Activated CD4-positive, alpha-beta T cell treated with anti-CD3 and anti-CD28 coated beads, Interleukin-2, amount 10 ng/mL, durations not matched to agents 7 days and 5 days (primary cell): ENCODE measurements at regions not wholly inside any gene's neighbourhood (a gene's known extent, or its start where the extent isn't known, plus 50 kb on each side); places are given as distances from the start of the nearest gene placed in this dataset.

Experiments
- CTCF ChIA-PET: fragments of 350-600 bp; sonication (Branson Sonifier 250); formaldehyde crosslinking; loops from one replicate; lab custom pipeline; 2021; ENCODE audit warnings: antibody characterized with exemption; lab: Charles Lee
- POLR2A ChIA-PET: fragments of 350-600 bp; sonication (Branson Sonifier 250); formaldehyde crosslinking; loops from one replicate; lab custom pipeline; 2021; ENCODE audit warnings: antibody characterized with exemption; lab: Charles Lee
- DNase-seq: peaks from one replicate; pipeline ENCODE4 v3.0.0-alpha.2; 2020
- H3K27ac Mint-ChIP-seq: one replicate; pipeline ENCODE4 v1.8.0; 2021; ENCODE audit warnings: mild to moderate bottlenecking, moderate library complexity, mixed read lengths
- H3K27me3 Mint-ChIP-seq: one replicate; pipeline ENCODE4 v1.8.0; 2021; ENCODE audit warnings: mixed read lengths
- H3K36me3 Mint-ChIP-seq: one replicate; pipeline ENCODE4 v1.8.0; 2021; ENCODE audit warnings: low read depth, mixed read lengths
- H3K4me1 Mint-ChIP-seq: one replicate; pipeline ENCODE4 v1.8.0; 2021; ENCODE audit warnings: mixed read lengths
- H3K4me3 Mint-ChIP-seq: one replicate; pipeline ENCODE4 v1.8.0; 2021; ENCODE audit warnings: mild to moderate bottlenecking, moderate library complexity, mixed read lengths
- H3K9me3 Mint-ChIP-seq: one replicate; pipeline ENCODE4 v1.8.0; 2021; ENCODE audit warnings: mixed read lengths

DNA sequence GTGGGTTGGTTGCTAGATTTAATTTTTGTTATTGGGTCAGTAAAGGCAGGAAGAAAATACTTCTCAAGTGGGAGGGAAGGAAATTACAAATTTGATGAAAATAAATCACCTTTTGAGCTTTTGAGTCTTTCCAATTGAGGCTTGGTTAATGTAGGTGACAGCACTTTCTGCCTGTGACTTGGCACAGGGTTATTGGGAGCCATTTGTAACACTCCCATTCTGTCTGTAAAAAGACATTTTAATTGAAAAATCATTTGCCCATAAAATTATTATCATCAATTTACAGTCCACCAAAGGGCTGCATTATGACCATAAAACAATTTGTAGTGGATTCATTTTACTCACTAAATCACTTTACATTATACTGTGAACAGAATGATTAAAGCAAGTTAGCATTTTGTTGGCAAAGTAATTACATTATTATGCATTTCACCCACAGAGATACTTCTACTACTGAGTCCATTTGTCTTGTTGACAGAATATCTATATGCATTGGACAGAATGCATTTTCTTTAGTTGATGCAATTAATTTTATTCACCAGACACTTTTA, 974.6 kb downstream of the UQCRFS1 start:
- no peaks in the 10 kb centered on the region for H3K36me3 Mint-ChIP-seq
- H3K4me3 Mint-ChIP-seq, result no peak overlapping the region
- H3K27me3 Mint-ChIP-seq, result no peaks in the 10 kb centered on the region
- no peak for DNase-seq
- no peaks in the 10 kb centered on the region for H3K9me3 Mint-ChIP-seq
- ChIA-PET POLR2A (no interaction called here), CTCF (no interaction called here)
- peaks cover 2% of the 10 kb centered on the region for H3K4me1 Mint-ChIP-seq
- H3K27ac Mint-ChIP-seq, result no peak overlapping the region

DNA sequence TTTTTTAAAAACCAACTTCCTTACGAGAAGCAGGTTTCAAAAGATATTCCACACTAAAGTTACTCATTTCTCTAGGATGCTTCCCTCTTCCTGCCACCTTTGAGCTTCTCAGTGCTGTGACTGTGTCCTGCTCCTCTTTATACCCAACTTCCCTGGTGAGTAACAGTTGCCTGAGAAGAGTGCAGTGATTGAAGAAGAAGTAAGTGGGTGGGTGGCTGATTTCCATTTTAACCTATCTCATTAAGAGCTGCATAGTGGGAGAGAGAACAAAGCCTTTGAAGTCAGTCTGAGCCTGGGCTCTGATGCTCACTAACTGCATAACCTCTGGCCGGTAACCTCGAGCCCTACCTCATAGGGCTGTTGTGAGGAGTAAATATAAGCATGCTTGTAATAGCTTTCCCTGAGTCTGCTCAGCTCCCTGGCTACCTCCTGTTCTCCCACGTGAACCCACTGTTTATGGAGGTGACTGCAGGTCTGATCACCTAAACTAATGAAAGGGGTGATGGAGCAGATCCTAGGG, 977.3 kb downstream of the UQCRFS1 start:
- DNase-seq, result no peak
- ChIA-PET CTCF (no interaction called here), POLR2A (no interaction called here)
- H3K36me3 Mint-ChIP-seq, result no peaks in the 10 kb centered on the region
- no peak overlapping the region for H3K27ac Mint-ChIP-seq
- no peak overlapping the region for H3K4me3 Mint-ChIP-seq
- no peaks in the 10 kb centered on the region for H3K27me3 Mint-ChIP-seq
- H3K9me3 Mint-ChIP-seq, result no peaks in the 10 kb centered on the region
- no peaks in the 10 kb centered on the region for H3K4me1 Mint-ChIP-seq

DNA sequence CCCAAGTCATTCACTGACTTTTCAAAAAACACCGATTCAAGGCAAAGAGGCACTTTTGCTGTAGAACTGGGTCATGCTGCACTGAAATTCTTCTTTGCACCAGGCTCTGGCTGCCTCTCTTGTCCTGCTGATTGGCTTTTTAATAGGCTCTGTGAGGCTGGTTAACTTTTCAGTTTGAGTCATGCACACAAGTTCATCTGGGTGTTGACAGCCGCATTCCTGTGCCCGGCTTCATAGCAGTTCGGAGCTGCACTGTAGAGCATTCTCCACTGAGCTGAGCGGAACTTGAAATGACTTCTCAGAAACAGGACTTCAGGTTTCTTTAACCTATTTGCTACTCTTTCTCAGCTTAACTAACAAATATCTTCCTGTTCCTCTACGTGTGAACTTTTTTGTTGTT, 978.3 kb downstream of the UQCRFS1 start:
- Mint-ChIP-seq H3K4me1 (no peaks in the 10 kb centered on the region), H3K4me3 (no peak overlapping the region), H3K27me3 (no peaks in the 10 kb centered on the region), H3K9me3 (no peaks in the 10 kb centered on the region), H3K27ac (no peak overlapping the region), H3K36me3 (no peaks in the 10 kb centered on the region)
- CTCF ChIA-PET, result no interaction called here
- POLR2A ChIA-PET, result interaction anchor here (0.7 kb wide), 1 partner anchor 57 kb away, joined by 3 read pairs; no protein-coding TSS in a partner anchor
- no peak for DNase-seq

DNA sequence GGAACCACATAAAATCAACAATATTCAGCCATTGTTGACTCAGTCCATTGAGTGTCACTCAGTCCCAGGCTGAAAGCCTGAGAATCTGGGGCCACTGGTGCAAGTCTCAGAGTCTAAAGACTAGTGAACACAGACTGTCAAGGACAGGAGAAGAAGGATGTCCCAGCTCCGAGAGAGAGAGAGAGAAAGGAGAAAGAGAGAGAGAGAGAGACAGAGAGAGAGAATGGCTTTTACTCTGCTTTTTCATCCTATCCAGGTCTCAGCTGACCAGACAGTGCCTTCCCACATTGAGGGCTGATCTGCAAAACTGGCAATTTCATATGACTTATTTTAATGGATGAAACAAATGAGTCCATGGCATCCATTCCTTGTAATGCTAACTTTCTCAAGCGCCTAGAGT, 984.1 kb downstream of the UQCRFS1 start:
- H3K27ac Mint-ChIP-seq, result no peak overlapping the region
- H3K9me3 Mint-ChIP-seq, result no peaks in the 10 kb centered on the region
- no peaks in the 10 kb centered on the region for H3K36me3 Mint-ChIP-seq
- ChIA-PET CTCF (no interaction called here), POLR2A (no interaction called here)
- no peak for DNase-seq
- H3K4me1 Mint-ChIP-seq, result no peaks in the 10 kb centered on the region
- no peak overlapping the region for H3K4me3 Mint-ChIP-seq
- H3K27me3 Mint-ChIP-seq, result no peaks in the 10 kb centered on the region

DNA sequence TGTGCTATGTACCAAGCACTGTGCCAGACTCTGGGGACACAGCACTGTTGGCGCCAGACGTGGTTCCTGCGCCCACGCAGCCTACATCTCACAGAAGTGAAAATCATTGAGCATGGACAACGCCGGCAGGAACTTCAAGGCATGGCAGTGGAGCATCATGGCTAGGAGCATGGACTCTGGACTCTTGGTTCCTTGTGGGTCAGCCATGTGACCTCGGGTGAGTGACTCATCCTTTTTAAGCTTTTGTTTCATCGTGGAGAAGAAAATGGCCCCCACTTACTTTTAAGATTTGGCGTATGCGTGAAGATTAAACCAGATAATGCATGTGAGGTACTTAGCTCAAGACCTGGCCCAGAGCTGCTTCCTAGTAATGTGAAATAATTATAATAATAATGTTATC, 988.5 kb downstream of the UQCRFS1 start:
- CTCF ChIA-PET, result no interaction called here
- POLR2A ChIA-PET, result no interaction called here
- H3K27me3 Mint-ChIP-seq, result no peaks in the 10 kb centered on the region
- H3K4me3 Mint-ChIP-seq, result no peak overlapping the region
- no peak for DNase-seq
- no peak overlapping the region for H3K27ac Mint-ChIP-seq
- H3K9me3 Mint-ChIP-seq, result peaks cover 2% of the 10 kb centered on the region
- no peaks in the 10 kb centered on the region for H3K36me3 Mint-ChIP-seq
- no peaks in the 10 kb centered on the region for H3K4me1 Mint-ChIP-seq

DNA sequence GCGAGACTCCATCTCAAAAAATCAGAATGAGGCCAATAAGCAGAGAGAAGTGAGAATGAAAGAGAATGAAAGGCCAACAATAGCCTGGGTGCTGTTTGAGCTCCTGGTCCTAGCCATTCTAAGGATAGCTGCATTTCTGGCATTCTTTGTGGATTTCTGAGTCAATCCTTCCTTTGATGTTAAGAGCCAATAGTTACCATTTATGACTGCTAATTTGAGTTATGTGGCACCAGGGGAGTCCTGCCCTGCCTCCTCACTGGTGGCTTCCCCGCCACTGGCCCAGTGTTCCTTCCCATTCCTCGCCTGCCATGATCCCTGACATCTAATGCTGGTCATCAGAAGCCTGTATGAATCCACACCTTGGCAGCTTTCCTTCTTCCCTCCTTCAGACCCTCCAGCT, 991.2 kb downstream of the UQCRFS1 start:
- Mint-ChIP-seq H3K4me1 (no peaks in the 10 kb centered on the region), H3K27ac (no peak overlapping the region), H3K4me3 (no peak overlapping the region), H3K36me3 (no peaks in the 10 kb centered on the region), H3K27me3 (no peaks in the 10 kb centered on the region), H3K9me3 (peaks cover 2% of the 10 kb centered on the region)
- CTCF ChIA-PET, result no interaction called here
- no peak for DNase-seq
- POLR2A ChIA-PET, result no interaction called here

DNA sequence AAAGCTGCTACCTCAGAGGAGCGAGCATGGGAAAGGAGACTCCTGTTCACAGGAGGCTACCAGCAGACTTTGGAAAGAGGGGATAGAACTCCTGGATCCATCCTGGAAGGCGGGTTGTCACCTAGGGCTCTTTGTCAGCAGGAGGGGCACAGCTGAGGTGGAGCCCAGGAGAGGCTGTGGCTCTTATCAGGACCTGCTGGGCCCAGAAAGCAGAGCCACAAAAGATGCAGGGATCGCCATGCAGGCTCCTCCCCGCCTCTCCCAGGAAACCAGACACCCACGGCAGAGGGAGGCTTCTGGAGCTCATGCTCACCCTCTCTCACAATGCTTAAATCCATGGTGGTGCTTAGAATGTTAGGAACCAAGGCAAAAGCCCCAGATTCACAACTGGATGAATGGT, 994.2 kb downstream of the UQCRFS1 start:
- CTCF ChIA-PET, result no interaction called here
- peaks cover 2% of the 10 kb centered on the region for H3K9me3 Mint-ChIP-seq
- H3K36me3 Mint-ChIP-seq, result no peaks in the 10 kb centered on the region
- POLR2A ChIA-PET, result no interaction called here
- no peak for DNase-seq
- no peak overlapping the region for H3K27ac Mint-ChIP-seq
- H3K4me3 Mint-ChIP-seq, result no peak overlapping the region
- no peaks in the 10 kb centered on the region for H3K4me1 Mint-ChIP-seq
- H3K27me3 Mint-ChIP-seq, result no peaks in the 10 kb centered on the region

DNA sequence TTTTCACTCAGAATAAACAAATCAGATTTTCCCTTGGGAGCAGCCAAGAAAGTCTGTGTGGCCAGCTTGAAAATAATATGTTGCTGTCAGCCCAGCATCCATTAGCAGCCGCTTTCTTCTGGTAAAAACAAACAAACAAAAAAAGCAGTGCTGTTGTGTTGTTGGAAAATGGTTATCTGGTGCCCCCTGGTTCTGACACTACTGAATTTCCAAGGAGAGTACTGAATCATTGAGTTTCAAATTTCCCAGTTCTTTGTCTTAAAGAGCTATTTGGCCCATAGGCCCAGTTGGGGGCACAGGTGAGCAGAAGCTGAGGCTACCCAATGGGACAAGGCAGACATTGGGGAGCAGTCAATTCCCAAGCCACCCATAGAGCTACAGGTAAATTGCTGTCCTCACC, 995.9 kb downstream of the UQCRFS1 start:
- POLR2A ChIA-PET, result no interaction called here
- peaks cover 2% of the 10 kb centered on the region for H3K9me3 Mint-ChIP-seq
- CTCF ChIA-PET, result no interaction called here
- no peaks in the 10 kb centered on the region for H3K4me1 Mint-ChIP-seq
- no peaks in the 10 kb centered on the region for H3K27me3 Mint-ChIP-seq
- H3K36me3 Mint-ChIP-seq, result no peaks in the 10 kb centered on the region
- DNase-seq, result no peak
- H3K4me3 Mint-ChIP-seq, result no peak overlapping the region
- H3K27ac Mint-ChIP-seq, result no peak overlapping the region

DNA sequence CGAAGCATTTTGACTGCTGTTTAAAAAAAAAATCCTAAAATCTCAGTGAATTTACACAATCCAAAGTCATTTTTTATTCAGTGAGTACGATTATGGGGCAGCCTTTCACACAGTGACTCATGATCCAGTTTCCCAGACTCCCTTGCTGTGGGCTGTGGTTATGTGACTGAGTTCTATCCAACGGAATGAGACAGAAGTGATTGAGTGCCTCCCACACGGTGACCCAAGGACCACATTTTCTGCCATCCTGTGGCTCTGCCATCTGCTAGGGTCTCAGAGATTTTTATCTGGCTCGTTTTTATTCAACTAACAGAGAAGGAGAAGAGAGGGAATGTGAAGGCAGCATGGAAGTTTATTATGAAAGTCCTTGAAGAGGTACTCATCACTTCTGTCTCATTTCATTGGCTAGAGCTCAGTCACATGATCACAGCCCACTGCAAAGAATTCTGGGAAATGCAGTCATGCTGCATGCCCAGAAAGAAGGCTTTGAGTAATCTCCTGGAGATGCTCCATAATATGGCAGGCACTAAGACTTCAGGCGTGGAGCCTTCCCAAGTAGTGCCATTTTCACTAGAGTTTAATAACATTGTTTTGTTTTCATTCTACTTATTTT, 999.4 kb downstream of the UQCRFS1 start:
- ChIA-PET CTCF (no interaction called here), POLR2A (no interaction called here)
- Mint-ChIP-seq H3K9me3 (no peaks in the 10 kb centered on the region), H3K4me3 (no peak overlapping the region), H3K27ac (no peak overlapping the region), H3K36me3 (no peaks in the 10 kb centered on the region), H3K4me1 (no peaks in the 10 kb centered on the region), H3K27me3 (no peaks in the 10 kb centered on the region)
- no peak for DNase-seq

DNA sequence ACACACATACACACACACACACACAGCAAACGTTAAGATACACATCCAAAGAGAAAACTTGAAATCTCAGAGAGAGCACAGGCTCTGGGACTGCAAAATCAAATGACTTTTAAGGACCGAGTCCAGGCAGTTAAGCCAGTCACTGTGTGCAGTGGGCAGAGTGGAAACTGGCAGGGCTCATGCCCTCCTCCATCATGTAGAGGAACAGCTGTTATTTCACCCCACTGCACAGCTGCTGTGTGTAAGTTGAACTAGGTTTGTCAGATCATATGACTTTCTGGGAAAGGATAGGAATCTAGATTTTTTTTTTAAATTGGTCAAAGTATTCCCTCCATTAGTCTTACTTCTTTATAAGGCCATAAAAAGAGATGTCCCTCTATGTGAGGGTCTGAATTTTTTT, 1002.1 kb downstream of the UQCRFS1 start:
- Mint-ChIP-seq H3K9me3 (no peaks in the 10 kb centered on the region), H3K27me3 (no peaks in the 10 kb centered on the region), H3K27ac (no peak overlapping the region), H3K36me3 (no peaks in the 10 kb centered on the region), H3K4me1 (no peaks in the 10 kb centered on the region), H3K4me3 (no peak overlapping the region)
- ChIA-PET POLR2A (no interaction called here), CTCF (no interaction called here)
- DNase-seq, result no peak

DNA sequence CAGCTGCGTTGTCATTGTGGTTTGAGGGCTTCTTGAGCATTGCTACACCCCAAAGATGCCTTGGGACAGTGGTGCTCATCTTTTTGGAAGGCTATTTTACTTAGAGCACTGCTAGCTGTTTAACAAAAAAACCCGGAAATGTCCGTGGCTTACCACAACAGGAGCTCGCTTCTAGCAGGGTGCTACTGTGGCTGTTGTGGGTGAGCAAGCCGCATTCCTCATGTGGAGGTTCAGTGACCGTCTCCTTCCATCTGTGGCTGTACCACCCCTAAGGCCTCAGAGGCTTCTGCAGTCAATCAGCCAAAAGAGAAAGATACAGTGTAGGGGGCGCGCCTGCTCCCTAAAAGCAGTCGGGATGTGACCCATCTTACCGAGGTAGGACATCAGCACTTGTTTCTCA, 1004.2 kb downstream of the UQCRFS1 start:
- CTCF ChIA-PET, result no interaction called here
- Mint-ChIP-seq H3K4me1 (no peaks in the 10 kb centered on the region), H3K4me3 (no peak overlapping the region), H3K27me3 (no peaks in the 10 kb centered on the region), H3K9me3 (peaks cover 5% of the 10 kb centered on the region), H3K27ac (no peak overlapping the region), H3K36me3 (no peaks in the 10 kb centered on the region)
- no peak for DNase-seq
- POLR2A ChIA-PET, result no interaction called here

DNA sequence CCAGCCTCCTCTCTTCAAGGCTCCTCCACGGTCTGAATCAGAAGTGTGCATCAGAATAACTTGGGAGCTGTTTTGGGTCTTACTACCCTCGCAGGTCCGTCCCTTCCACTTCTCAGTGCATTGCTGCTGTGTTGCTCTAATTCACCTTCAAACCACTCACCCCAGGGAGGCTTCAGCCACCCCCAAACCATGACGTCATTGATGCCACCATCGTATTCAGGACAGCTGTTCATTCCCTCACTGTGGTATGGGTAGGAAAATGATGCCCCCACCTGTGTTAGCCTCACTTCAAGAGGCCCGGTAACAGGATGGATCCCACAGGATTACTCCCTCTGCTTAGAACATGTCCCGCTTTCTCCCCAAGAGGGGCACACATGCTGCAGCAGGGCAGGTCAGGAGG, 1005.7 kb downstream of the UQCRFS1 start:
- no peak overlapping the region for H3K4me3 Mint-ChIP-seq
- POLR2A ChIA-PET, result no interaction called here
- H3K27me3 Mint-ChIP-seq, result no peaks in the 10 kb centered on the region
- H3K9me3 Mint-ChIP-seq, result peaks cover 12% of the 10 kb centered on the region
- no peaks in the 10 kb centered on the region for H3K4me1 Mint-ChIP-seq
- CTCF ChIA-PET, result no interaction called here
- no peaks in the 10 kb centered on the region for H3K36me3 Mint-ChIP-seq
- H3K27ac Mint-ChIP-seq, result no peak overlapping the region
- DNase-seq, result no peak

DNA sequence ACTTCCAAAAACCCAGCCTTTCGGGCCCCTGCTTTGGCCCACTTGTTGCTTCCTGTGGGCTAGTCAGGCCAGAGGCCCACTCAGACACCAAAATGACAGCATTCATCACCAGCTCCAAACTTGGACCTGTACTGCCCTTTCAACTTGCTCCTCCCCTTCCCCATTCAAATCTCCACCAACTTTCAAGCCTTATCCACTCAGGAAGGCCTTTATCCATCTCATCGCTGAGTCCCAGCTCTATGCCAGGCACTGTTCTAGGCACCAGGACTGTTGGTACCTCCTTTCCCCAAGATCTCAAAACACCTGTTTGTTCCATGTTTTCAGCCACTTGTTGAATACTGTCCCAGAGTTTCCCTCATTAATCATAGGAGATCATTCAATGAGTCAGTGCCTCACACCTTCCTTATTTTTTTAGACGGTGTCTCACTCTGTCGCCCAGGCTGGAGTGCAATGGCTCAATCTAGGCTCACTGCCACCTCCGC, 1011.4 kb downstream of the UQCRFS1 start:
- Mint-ChIP-seq H3K4me3 (no peak overlapping the region), H3K9me3 (peaks cover 17% of the 10 kb centered on the region), H3K4me1 (no peaks in the 10 kb centered on the region), H3K27ac (no peak overlapping the region), H3K27me3 (no peaks in the 10 kb centered on the region), H3K36me3 (no peaks in the 10 kb centered on the region)
- ChIA-PET CTCF (no interaction called here), POLR2A (no interaction called here)
- DNase-seq, result no peak

DNA sequence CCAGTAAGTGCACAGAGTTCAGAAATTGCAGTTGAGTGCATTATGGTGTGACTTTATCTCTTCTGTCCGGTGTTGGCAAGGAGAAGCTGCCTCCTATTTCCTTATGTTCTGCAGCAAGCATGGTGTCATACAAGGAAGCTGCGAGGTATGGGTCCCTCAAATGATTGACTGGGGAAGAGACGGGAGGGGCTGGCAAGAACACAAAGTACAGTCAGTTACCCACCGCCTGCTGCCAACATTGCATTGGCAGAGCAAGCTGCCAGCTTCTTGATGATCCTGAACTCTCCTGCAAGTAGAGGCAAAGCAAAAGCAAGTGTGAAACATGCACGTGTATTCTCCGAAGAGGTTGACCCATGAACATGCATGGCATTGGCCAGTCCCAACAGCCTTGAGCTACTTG, 1013.6 kb downstream of the UQCRFS1 start:
- CTCF ChIA-PET, result no interaction called here
- DNase-seq, result no peak
- POLR2A ChIA-PET, result no interaction called here
- no peak overlapping the region for H3K27ac Mint-ChIP-seq
- H3K27me3 Mint-ChIP-seq, result no peaks in the 10 kb centered on the region
- peaks cover 15% of the 10 kb centered on the region for H3K9me3 Mint-ChIP-seq
- H3K36me3 Mint-ChIP-seq, result no peaks in the 10 kb centered on the region
- no peaks in the 10 kb centered on the region for H3K4me1 Mint-ChIP-seq
- no peak overlapping the region for H3K4me3 Mint-ChIP-seq
